NCI-H774 (cell line): ENCODE measurements at regions not wholly inside any gene's neighbourhood (a gene's known extent, or its start where the extent isn't known, plus 50 kb on each side); places are given as distances from the start of the nearest gene placed in this dataset.

Experiments
- DNase-seq: peaks from one replicate; lab custom pipeline; 2025; lab: John Stamatoyannopoulos, UW

DNA sequence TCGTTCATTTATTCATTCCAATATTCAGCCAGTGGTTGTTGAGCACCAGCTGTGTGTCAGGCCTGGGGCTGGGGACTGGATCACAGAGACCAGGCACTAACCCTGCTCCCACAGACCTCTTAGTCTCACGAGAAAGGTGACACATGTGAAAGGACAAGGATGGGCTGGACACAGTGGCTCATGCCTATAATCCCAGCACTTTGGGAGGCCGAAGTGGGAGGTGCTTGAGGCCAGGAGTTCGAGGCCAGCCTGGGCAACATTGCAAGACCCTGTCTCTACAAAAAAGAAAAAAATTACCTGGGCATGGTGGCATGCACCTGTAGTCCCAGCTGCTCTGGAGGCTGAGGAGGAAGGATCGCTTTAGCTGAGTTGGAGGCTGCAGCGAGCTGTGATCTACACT, 105.9 kb upstream of the SDK1 start:
- DNase-seq: no peak

DNA sequence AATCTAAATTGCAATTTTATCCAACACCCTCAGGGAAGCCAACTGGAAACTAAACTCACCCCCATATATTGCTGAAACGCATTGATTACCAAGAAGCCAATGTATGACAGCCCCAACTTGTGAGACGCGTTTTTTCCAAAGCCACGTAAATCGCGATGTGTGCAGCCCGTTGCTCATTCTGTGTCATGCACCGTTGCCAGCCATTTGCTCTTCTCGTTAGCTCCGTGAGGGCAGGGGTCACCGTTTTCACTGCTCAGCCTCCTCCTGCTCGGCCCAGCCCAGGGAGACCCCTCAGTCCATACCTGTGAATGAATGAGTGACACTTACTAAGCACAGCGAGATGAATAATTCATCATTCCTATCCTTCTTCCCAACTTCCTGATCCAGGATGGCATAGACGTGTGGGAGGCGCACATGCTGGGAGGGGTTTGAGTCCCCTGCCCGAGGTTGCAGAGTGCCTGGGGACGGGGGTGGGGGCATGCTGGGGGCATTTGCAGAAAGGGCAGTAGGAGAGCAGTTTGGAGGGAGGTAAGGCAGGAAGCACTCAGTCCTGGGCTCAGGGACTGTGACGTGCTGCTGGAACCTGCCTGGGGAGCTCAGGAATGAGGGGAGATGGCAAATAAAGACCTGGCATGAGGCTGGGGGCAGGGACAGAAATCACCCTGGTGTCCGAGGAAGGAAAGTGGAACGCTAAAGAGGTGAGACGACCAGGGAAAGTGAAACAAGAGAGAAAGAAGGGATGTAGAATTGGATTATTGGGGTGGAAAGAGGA, 104.2 kb upstream of the SDK1 start:
- no peak for DNase-seq

DNA sequence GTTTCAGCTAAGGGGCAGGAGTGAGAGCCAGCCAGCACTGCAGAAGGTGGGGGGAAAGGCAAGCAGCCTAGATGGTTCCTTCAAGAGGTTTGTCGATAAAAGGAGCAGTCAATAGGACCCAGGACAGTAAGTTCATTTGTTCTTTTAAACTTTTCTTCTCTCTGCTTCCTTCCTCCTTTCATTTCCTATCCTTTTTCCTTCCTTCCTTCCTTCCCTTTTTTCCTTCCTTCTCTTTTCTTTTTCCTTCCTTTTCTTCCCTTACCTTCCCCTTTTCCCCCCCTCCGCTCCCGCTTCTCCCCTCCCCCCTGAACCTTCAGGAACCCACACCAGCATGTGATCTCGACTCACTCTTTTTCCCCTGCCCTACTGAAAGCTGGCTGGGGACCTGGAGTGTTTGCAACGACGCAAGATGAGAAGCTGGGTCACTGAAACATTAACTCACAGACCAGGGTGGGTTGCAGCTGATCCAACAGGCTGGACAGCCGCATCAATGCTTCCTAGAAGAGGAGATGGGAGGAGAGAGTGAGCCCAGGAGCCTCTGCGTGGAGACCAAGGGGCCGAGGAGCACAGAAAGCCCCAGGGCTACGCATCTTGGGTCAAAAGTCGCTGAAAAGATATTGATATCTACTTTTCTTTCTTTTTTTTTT, 103.4 kb upstream of the SDK1 start:
- no peak for DNase-seq

DNA sequence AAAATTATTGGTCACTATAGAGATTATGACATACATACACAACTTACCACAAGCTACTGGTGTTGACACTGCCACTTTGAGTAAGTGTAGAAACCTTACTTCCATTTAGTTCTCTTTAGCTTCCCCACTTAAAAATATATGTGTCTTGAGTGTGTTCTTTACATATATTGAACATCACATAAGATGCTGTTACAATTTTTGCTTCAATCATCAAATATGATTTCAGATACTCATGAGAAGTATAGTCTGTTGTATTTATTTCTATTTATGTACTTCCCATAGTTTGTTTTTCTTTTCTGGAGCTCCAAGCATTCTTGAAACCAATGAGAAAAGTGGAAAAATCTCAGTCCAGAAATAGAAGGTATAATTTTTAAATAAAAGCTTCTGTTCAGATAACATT, 102.7 kb upstream of the SDK1 start:
- no peak for DNase-seq

DNA sequence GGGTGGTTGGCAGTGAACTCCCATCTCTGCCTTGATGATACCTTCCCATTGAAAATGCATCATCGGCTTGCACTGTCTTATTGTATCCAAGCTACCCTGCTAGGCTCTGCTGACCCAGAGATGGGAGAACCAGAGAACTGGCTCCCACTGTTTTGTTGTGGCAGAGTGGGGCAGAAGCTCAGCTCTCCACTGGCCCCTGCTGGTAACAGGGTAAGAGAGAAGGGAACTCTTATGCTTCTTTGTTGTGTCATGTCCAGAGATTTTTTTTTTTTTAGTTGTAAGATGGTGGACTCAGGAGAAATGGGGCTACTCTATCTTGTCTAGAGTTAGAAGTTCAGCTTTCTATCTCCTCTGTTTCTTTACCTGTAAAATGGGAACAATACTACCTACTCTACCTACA, 100.5 kb upstream of the SDK1 start:
- no peak for DNase-seq

DNA sequence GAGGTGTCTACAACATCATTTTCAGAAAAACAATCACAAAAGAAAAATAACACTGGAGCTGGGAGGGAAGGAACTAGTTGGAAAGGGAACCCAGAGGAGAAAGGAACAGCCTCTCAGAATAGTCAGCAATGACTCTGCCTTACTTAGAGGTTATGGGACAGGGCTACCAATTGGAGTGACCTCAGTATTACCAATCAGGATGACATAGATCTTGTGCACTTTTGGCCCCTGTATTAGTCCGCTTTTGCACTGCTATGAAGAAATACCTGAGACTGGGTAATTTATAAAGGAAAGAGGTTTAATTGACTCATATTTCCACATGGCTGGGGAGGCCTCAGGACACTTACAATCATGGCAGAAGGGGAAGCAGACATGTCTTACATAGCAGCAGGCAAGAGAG, 99.7 kb upstream of the SDK1 start:
- no peak for DNase-seq

DNA sequence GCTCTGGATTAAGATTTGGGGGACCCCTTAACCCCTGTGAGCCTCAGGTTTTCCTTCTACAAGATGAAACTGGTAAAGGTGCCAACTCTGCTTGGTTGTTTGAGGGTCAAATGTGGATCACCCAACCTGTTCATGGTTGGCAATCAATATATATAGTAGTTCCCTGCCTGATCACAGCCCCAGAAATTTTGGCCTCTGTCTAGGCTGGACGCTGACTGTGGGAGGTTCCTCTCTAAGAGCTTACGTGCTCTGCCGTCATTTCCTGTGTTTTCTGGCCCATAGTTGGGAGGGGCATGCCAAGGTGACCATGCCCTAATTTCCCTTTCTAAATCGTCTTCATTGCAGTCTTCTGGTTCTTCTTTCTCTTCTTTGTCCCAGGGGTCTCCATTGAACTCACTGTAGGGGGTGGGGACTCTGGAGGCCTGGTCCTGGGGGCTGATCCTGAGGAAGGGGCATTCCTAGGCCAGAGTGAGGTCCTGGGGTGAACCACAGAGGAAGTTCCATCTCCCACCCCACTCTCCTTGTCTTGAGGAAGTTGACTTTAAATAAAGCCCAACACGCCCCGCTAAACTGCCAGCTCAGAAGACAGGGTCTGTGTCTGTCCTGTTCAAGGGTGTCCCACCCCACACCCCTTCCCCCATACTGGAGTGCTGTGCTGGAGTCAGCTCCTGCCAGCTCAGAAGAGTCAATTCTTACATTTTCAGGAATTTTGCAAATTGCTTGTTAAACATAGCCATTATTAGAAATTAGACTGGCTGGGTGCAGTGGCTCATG, 98.9 kb upstream of the SDK1 start:
- no peak for DNase-seq

DNA sequence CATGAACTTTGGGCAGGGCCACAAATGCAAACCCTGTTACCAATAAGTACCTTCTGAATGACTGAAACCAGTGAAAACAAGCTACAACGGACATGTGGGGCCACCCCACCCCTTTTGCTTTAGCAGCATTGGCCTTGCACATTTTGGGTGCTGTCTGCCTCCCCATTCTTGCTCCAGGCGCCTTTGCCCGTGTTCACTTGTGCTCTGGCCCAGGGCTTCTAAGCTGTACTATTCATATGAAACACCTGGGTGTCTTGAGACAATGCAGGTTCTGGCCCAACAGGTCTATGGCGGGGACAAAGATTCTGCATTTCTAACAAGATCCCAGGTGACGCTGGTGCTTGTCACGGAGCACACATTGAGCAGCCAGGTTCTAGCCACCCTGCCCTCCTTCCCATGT, 96.5 kb upstream of the SDK1 start:
- DNase-seq: no peak

DNA sequence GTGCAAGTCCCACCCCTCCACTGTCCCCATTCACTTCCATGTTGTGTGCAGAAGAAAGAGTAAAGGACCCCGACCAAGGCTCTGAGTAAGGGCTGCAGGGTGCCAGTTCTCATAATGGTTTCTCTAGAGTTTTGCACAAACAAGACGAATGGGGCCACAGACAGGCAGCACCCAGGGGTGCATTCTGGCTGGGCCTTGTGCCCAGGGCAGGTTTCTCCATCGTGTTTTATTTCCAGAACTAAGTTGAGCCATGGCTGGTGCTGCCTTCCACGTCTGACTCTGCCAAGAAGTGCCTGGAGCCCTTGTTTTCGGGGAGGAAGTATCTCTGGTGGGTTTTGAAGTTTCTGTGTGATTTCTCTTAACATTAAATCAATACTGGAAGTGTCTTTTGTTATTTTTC, 95.0 kb upstream of the SDK1 start:
- DNase-seq: no peak

DNA sequence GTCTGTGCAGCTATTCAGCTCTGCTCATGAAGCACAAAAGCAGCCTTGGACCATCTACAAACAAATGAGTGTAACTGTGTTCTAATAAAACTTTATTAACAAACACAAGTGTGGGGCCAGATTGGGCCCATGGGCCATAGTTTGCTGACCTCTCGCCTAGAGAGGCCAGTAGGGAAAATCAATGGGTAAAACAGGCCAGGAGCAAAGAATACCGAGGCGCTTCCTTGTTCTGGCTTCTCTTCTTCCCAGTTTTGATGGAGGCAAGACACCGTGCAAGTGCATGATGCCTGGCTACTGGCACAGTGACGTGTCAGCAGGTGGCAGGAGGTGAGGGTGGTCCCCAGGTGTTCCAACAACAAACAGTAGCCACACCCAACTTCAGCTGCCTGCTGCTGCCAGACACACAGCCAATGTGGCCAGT, 94.3 kb upstream of the SDK1 start:
- DNase-seq: no peak

DNA sequence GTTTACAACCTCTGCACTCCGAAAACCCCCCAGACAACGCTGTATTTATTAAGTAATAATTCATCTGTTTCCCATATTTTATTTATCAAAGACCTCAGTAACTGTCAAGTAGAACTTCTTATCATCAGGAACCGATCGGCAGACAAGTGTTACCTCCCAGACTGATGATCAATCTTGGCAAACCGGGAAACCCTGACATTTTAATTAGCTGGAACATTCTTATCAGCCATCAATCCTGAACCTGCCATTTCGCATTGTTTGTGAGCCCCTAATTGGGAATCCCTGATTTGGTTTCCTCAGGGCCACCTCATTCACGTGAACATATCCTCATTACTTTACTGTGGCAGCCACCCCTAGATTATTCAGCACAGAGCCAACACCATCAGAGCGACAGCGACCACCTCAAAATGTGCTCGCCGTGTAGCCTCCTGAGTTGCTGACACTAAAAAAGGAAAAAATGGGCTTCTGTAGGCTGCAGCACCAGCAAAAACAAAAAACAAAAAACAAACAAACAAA, 93.6 kb upstream of the SDK1 start:
- DNase-seq: no peak

DNA sequence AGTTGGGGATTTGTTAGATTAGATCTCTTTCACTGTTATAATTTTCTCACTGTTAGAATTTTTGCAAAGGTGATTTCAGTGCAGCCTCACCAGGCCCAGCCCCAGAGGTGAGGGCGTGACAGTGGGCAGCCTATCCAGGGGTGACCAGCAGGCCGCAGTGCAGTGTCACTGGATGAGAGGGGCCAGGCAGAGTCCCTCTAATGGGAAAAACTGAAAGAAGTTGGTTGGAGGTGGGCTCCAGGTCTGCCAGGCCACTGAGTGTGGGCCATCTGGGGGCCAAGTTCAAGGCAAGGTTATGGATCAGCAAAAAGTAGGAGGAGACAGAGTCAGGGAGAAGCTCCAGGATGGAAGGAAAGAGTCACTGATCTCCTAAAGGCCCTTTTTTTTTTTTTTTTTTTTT, 90.5 kb upstream of the SDK1 start:
- no peak for DNase-seq

DNA sequence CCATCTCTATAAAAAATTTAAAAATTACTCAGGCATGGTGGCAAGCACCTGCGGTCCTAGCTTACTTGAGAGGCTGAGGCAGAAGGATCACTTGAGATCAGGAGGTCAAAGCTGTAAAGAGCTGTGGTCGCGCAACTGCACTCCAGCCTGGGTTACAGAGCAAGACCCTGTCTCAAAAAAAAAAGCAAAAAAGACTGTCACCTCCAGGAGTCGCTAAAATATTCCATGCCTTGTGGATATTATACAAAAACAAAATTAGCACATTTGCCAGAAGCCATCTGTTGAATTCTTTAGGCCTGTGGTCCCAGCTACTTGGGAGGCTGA, 87.0 kb upstream of the SDK1 start:
- no peak for DNase-seq

DNA sequence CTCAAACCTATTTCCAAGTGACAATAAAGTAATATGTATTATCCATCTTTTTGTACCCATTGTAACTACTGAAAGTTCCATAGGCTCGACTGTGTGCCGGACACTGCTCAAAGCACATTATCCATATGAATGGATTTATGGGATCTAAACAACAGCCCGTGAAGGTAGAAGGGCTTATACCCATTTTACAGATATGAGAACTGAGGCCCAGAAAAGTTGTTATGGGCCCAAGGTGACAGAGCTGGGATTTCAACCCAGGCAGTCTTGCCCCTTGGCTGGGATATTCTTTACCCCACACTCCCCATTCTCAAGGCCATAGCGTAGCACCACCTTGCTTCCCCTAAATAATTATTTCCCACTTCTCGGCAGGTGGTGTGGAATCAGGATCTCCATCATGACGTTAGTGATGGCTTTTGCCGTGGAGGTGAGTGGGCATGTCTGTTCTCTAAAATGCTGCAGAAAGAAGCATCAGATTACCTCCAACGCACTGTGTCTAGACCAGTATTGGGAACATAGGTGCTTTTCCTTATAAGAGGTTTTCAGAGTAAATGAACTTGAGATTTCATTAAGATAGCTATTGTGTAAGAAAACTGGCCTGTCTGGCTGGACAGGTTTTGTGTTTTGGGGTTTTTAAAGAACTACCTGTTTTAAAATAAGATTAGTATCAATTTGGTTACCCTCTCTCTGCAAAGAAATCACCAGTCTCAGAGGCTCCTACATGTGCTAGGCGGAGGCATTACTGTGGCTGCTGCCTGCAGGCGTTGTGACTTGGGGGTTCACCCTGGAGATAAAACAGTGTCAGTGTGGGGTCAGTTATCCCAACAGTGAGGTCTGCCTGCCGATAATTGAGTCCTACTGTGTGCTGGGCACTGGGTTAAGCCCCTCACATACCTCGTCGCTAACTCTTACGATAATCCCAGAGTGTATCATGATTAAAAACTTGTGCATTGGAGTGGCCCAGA, 85.1 kb upstream of the SDK1 start:
- no peak for DNase-seq

DNA sequence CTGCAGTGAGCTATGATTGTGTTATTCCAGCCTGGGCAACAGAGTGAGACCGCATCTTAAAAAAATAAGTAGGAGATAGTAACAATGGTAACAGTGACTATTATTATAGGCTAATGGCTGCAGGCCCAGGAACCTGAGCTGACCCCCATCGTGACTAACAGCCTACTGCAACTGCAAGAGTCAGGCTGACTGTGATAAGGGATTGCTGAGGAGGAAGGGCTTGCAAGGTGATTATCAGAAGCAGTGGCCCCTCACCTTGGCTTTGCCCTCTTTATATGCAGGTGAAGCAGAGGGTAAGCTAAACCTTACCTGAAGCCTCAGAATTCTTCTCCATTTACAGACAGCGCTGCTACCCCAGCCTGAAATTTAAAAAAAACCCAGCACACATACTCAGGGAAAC, 83.9 kb upstream of the SDK1 start:
- DNase-seq: no peak

DNA sequence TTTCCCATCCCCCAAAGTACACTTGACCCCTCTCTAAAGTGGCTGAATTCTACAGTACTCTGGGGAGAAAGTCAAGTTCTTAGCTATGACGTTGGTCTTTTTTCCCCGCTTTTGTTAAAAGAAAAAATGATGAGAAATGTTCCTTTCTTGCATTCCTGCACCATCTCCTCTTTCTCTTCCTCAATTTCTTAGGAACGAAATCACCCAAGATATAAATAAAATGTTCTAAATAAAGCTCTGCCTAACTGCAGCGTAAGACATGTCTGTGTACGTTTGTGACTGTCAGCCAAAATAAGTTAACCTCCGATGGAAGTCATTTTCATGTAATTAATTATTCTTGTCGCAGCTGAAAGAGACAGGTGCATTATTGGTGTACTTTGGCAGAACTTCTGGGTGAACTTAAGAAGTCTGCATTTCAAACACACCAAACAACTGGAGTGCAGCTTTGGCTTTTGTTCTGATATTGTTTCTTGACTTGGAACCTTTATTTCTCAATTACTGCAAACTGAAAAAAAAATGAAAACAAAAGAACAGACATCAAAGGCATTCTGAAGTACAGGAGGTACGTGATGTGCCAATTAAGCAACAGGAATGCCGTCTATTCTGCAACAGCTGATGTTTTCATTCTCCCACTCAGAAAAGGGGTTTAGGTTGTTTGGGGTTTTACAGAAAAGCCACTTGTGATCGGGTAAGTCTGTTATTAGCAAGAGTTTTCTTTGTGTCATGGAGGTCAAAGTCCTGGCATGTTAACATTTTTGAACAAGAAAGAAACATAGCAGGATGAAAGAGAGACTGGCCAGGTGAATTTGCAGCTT, 82.4 kb upstream of the SDK1 start:
- no peak for DNase-seq

DNA sequence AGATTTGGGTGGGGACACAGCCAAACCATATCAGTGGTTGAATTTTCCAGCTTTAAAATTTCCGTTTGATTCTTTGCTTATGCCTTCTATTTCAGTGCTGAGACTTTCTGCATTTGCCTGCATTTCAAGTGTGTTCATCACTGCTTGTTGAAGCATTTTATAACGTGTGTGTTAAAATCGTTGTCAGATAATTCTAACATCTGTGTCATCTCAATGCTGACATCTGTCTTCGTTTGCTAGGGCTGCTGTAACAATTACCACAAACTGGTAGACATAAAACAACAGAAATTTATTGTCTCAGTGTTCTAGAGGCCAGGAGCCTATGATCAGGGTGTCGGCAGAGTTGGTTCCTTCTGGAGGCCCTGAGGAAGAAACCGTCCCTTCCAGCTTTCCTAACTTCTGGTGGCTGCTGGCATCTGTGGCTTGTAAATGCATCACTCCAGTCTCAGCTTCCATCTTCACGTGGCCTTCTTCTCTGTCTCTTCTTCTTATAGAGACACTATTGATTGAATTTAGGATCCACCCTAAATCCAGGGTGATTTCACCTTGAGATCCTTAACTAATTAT, 71.1 kb upstream of the SDK1 start:
- DNase-seq: no peak

DNA sequence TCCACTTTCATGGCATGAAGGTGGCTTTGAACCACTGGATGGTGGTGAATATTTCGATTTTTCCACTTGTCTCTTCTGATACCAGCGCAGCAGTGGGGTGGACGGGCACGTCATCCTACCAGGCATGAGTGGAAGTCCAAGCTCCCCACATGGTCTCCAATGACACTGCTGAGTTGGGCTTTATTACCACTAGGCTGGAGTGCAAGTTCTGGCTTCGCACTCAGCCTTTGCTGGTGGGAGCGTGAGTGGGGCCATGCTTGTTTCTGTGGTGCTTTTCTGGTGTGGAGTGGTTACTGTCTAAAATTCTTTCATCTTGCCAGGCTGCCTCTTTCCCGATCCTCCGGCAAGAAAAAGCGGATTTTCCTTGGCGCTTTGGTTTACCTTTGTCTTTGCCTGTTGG, 70.1 kb upstream of the SDK1 start:
- no peak for DNase-seq

DNA sequence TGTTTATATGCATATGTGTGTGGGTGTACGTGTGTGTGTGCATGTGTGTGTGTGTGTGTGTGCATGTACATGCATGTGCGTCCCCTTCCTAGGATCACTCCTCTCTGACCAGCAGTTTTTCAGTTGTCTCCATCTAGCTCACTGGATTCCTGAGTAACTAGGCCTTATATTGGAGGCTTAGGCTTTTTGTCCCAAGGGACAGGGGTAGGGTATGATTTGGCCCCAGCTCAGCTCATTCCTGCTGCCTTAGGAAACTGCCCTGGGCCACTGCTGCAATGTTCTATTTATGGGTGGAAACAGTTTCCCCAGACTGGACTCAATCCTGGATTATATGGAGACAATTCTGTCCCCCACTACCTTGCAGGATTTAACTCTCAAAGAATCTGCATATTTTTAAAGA, 68.8 kb upstream of the SDK1 start:
- no peak for DNase-seq

DNA sequence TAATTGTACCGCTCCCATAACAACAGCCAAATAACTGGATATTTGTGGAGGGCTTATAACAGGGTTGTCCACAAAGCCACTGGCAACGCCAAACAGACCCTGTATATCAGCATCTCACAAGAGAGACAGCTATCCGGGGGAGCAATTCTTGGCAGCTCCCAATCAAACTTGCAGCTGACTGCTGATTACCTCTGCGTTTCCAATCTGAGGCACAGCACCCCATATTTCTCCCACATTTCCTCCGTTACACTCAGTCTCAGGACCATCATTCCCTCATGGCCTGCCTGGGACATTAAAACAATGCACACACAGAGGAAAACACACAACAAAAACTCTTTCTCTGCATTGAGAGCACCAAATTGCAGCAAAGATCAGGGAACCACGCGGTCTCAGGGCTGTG, 67.8 kb upstream of the SDK1 start:
- DNase-seq: no peak

DNA sequence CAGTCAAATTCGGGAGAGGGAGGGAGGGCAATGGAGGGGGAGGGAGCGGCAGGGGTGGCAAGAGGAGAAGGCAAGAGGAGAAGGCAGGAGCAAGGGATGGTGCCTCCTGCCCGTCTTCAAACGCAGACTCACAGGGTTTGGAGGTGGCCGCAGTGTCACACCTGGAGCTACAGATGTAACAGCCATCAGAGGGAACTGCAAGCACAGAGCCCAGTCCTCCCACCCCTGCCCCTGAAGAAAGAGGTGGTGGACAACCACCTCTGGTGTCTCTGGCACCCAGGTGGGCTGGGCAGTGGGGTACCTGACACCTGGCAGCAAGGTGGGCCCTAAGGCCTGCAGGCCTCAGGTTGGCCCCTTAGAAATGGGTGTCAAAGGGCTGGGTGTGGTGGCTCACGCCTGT, 67.0 kb upstream of the SDK1 start:
- no peak for DNase-seq
